Raji (cell line): ENCODE measurements at regions not wholly inside any gene's neighbourhood (a gene's known extent, or its start where the extent isn't known, plus 50 kb on each side); places are given as distances from the start of the nearest gene placed in this dataset.

Experiments
- POLR2A ChIP-seq: IDR thresholded peaks from 2 replicates; pipeline ENCODE4 v1.6.1; 2011; ENCODE audit warnings: low read depth, low read length, control low read depth; ENCODE audit not compliant: insufficient read depth

DNA sequence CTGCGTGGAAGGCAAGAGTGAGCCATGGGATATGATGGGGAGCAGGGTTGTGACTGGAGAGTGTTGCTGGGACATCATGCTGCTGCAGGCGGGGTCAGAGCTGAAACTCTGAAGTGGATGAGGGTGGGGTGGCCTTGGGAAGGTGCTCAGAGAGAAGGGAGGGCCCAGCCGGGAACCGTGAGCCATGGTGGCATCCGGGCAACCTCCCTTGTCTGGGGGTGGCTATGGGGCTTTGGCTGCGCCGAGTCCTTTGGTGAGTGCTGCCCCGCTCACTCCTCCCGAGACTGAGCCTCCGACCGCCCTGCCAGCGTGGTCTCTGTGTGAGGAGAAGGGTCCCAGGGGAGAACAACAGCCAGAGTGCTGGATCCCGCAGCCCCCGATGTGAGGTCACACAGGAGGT is 632.0 kb downstream of the BRD1 start:
- TF ChIP-seq POLR2A: no peak

DNA sequence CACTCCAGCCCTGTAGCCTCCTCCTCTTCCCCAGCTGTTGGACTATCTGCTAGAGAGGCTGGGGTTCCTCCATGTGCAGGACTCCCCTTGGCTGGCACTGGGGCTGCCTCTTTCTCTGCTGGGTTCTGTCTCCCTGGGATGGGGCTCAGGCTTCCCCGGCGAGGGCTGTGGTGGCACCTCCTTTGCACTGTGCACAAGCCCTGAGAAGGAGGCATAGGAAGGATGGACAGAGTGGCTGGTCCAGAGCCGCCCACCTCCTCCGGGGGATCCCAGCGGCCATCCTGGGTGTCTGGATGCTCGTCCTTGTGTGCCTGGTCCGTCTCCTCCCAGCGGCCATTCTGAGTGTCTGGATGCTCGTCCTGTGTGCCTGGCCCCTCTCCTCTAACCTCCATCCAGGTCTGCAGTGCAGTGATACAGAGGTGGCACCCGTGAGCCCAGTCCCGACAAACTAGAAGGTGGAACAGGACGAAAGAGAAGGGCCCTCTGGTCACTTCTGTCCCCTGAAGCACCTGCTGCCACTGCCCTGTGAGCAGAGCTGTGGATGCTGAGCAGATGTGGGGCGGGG is 633.7 kb downstream of the BRD1 start:
- no peak for TF ChIP-seq POLR2A

DNA sequence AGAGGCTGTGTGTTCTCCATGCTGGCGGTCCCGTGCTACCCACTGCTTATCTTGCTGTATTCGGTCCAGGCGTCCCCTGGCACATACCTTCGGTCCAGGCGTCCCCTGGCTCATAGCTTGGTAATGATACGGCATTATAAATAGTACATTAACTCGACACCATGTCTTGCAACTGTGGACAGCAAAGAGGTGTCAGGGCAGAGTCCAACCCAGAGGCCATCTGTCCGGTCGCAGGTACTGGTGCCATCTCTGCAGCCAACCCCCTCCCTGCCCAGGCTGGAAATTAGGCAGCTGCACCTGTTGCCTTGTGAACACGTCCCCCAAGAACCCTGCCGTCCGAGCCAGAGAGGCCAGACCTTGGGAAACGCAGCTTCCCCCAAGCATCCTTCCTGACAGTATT is 634.3 kb downstream of the BRD1 start:
- TF ChIP-seq POLR2A: no peak

DNA sequence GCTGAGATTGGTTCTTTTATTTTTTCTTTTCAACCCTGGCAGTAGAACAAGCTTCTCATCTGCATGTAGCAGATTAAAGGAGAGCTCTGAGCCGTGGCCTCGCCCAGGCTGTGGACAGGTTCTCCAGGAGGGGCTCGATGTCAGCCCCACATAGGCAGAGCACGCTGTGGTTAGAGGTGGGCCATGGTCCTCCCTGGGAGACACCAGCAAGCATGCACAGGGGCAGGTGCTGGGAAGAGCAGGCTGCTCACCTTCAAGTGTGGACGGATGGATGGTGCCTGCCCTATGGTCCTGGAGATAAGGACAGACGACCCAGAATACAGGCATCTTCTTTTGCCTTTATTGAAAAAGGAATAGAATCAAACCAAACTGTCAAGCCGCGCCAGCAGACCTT is 634.8 kb downstream of the BRD1 start:
- no peak for TF ChIP-seq POLR2A

DNA sequence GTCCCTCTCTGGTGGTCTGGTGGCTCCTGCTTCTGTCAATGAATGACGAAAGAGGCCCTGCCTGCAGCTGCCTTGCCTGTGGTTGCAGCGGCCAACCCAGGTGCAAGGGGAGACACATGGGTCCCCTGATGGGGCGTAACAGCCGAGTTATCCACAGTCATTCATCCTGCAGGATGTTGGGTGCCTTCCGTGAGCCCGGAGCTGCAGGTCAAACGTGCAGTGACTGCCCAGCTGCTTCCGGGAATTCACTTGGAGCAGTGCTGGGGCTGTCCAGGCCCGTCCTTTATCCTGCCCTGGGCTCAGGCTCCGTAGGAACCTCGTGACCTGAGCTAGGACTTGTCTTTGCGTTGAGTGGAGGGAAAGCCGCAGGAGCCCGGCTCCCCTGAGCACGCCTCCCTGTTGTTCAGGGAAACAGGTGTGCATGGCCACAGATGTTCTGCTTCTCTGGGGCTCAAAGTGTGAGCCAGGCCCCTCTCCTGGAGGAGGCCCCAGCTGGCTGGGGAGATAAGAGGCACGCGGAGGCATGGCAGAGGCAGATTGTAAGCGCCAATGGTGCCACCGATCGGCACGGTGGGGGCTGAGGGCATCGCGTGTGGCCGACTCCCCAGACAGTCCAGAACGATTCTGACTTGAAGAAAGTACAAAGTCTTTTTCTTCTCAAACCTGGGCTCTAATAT is 635.4 kb downstream of the BRD1 start:
- no peak for TF ChIP-seq POLR2A

DNA sequence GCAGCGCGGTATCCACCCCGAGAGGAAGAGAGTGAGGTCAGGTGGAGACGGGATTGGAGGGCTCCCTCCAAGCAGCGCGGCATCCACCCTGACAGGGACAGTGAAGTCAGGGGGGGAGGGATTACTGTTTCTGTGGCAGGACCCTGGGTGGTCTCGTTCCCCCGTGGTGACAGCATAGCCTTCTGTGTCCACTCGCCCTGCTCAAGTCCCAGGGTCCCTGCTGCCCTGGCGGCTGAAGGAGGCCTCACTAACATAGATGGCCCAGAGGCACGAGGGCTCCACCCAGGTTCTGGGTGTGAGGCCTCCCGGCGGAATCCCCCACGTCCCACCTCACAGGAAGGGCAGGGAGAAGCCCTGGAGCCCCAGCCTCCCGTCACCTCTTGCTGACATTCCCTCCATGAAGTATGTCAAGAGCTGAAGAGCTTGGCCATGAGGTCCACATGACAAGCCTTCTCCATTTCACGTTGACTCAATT is 636.1 kb downstream of the BRD1 start:
- TF ChIP-seq POLR2A: no peak

DNA sequence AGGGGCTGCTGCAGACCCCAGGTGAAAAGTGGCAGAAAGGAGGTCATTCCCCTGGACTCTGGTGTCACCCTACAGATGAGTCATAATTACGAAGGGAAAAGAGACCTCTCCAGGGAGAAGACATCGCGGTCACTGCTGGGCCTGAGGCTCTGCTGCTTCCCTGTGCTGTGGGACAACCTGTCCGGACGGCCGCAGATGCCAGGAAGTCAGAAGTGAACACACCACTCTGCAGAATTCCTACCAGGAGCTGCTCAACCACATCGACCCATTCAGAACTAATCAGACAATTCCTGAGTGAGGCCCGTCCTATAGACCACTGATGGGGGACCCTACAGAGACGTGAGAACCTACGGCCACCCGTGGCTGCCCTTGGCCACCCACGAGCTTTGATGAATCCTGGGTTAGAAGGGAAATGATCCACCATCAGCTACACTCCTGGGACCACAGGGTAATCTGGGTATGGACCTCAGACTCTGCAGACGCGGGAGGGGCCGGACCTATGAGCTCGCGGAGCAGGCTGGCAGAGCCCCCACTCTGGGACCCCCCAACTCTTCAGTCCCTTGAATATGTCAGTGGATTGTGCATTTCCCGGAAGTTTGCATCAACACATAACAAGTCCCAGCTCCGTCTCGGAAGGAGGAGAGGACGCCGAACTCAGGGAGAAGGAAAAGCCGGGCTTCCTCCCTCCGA is 636.7 kb downstream of the BRD1 start:
- TF ChIP-seq POLR2A: no peak

DNA sequence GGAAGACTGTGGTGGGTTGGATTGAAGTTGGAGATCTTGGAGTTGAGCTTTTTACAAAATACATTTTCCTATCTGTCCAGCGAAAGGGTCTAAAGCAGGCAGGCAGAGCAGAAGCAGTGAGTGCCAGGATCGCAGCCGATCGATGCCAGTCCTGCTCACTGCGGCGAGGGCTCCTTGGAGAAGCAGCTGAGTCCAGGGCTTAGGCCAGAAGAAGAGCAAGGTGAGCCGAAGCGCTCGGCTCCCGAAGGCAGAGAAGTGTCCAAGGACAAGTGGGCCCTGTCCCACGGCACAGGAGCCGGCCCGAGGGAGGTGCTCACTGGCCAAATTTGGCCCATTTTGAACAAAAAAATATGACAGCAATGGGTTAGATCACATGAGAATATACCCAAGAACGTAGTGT is 637.8 kb downstream of the BRD1 start:
- TF ChIP-seq POLR2A: no peak

DNA sequence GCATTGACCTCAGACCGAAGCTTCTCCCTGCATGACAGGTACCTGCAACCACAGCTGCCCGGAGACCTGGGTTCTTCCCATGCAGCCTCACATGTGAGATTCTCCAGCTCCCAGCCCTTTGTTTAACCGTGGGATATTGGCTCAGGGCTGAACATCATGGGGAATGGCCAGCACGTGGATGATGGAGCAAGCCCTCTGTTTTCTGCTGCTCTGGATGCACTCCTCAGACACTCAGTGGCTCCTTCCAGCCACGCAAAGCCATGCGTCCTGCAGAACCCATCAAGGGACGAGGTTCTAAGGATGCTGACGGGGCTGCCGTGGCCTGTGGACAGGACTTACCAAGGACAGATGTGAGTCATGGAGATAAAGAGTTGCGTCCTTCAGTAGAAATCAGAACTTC is 639.1 kb downstream of the BRD1 start:
- no peak for TF ChIP-seq POLR2A

DNA sequence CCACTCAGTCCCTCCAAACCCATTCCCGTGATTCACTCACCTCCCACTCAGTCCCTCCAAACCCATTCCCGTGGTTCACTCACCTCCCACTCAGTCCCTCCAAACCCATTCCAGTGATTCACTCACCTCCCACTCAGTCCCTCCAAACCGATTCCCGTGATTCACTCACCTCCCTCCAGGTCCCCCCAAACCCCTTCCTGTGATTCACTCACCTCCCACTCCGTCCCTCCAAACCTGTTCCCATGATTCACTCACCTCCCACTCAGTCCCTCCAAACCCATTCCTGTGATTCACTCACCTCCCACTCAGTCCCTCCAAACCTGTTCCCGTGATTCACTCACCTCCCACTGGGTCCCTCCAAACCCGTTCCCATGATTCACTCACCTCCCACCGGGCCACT is 639.6 kb downstream of the BRD1 start:
- TF ChIP-seq POLR2A: no peak

DNA sequence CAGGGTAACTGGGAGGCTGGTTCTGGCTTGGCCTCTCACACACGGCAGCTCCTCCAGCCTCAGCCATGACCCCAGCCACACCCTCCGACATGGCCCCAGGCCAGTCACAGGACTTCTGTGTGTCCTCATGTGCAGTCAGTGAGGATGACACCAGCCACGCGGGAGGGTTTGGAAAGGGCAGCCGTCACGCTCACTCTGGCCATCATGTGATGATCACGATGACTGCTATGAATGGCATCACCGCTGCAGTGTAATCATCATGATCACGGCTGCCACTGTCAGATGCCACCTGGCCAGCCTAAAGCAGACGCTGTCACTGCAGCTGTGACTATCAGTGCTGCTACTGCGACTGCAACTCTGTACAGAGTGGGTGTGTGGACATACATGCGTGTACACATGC is 640.9 kb downstream of the BRD1 start:
- no peak for TF ChIP-seq POLR2A

DNA sequence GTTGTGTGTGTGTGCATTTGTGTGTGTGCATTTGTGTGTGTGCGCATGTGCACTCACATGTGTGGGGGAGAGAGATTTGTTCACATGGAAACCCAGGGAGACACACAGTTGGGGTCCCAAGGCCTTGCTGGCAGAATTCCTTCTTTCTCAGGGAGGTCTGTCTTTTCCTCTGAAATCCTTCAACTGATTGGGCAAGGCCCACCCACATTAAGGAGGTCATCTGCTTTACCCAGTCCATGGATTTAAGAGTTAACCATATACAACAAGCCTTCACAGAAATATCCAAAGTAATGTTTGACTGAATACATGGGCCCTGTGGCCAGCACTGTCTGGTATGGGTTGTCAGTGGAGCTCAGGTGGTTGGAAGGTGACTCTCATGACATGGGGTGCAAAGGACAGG is 641.4 kb downstream of the BRD1 start:
- TF ChIP-seq POLR2A: no peak

DNA sequence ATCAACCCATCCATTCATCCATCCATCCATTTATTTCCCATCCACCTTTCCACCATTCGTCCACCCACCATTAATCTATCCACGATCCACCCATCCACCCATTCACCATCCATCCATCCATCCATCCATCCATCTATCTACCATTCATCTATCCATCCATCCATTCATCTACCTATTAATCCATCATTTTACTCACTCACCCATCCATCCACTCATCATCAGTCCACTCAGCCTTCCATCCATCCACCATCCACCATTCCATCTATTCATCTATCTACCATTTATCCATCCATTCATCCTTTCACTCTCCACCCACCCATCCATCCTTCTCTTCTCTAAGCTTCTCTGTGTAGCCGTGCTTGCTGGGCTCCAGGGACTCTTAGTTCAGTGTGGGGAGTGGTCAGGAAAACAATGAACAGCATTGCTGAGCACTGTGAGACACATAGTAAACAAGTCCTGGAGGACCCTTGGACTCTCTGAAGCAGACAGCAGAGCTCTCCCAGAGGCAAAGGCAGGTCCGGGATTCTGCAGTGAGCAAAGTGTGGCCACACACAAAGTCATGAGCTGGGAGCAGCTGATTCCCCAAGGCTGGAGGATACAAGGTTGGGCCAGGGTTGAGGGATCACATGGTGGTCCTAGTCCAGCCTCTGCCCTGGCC is 642.2 kb downstream of the BRD1 start:
- TF ChIP-seq POLR2A: no peak

DNA sequence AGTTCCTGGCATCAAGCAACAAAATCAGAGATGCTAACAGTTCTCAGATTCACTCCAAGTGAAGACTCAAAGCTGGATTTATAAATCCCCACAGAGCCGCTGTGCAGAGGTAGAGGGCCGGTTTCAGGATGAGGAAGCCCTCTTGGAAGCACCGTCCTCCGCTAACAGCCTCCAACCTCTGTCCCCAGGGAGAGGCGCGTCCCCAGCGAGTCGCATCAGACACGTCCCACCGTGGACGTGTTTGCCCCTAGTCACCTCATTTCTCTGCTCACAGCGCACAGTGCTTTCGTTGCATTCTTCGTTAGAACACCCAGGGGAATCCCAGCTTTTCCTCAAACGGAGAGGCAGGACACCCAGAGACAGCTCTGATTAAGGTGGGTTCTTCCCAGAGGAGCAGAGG is 642.9 kb downstream of the BRD1 start:
- TF ChIP-seq POLR2A: no peak

DNA sequence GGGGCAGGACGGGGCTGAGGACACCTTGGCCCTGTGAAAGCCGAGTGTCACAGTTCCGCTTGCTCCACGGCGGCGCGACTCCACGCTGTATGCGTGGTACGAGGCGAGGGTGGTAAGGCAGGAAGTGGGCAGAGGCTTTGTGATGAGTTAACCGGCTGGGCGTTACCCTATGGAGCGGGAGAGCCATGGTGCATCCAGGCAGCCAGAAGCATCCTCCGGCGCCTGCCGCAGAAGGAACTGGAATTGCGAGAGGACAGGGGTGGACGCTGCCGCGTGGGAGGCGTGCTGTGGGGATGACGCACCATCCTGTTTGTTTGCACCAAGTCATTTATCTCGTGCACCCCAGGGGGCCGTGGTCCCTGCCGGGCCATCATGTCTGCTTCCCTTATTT is 643.9 kb downstream of the BRD1 start:
- TF ChIP-seq POLR2A: no peak

DNA sequence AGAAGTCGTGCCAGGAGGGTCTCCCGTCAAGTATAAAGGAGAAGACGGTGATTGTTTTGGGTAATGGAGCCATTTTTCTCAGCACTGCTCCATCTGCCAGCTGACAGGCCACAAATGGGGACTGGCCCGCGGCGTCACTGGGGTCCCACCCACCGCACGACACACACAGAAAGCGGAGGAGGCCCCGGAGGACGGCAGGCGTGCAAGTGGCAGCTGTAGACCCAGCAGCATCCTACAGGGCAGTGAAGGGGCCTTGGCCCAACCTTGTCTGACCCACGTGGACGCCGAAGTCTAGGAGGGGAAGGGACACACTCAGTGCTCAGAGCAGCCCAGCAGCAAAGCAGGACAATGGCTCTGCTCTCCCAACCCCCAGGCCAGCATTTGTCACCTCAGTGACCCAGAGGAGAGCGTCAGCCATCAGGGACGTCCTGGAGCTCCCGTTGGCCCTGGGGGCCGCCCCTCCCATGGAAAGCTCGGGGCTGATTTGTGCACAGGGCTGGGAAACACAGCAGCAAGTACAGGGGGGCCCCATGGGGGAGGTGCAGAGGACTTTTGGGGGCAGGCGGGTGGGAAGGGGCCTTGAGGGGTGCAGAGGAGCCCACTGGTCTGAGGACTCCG is 644.4 kb downstream of the BRD1 start:
- no peak for TF ChIP-seq POLR2A

DNA sequence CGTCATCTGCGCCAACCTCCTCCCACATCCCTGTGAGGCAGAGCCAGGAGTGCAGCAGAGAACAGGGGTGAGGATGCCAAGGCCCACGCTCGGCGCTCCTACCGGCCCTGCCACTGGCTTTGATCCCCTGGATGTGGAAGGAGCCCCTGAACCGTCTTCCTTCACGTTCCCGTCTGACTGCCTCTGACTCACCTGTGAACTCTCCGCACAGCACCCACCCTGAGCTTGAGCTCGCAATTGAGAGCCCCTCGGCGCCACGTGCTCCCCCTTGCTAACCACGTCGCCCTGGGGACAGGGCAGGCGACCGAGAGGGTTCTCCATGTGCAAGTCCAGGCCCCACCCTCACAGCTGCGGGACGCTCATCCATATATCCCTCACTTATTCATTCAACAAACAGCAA is 645.3 kb downstream of the BRD1 start:
- no peak for TF ChIP-seq POLR2A
